ENCODE measurements at regions not wholly inside any gene's neighbourhood (a gene's known extent, or its start where the extent isn't known, plus 50 kb on each side); places are given as distances from the start of the nearest gene placed in this dataset.

GRCh38 chr11:95585069-95585751 lies 204.4 kb downstream of the FAM76B start:
- H3K23ac ChIP-seq (ENCODE audit: insufficient read length): no peak overlapping the region
- H3K4me2 ChIP-seq (ENCODE audit: insufficient read depth in 1 of 2, low read depth in 2 of 2, low read length in 2 of 2): no peak overlapping the region
- H3K56ac ChIP-seq (replicated peaks; ENCODE audit: insufficient read length, low read depth, low read length): no peak overlapping the region
- FAIRE-seq (no peak), DNase-seq (ENCODE audit: low read depth in 1 of 2, low spot score in 2 of 2) (no peak)
- TF ChIP-seq BACH1 (IDR thresholded peaks at IDR 0.05; ENCODE audit: low read length): no peak
- no peak for TF ChIP-seq TEAD4 (IDR thresholded peaks at IDR 0.05; ENCODE audit: low read depth, low read length)
- no peak for TF ChIP-seq SAP30 (IDR thresholded peaks at IDR 0.05; ENCODE audit: insufficient read depth, insufficient replicate concordance, low read length)
- H2BK5ac ChIP-seq (ENCODE audit: low read depth, low read length): no peak overlapping the region
- H3K36me3 ChIP-seq (ENCODE audit: control insufficient read depth in 2 of 4, insufficient read depth in 4 of 4, low read length in 3 of 4): no peaks in the 10 kb centered on the region
- H3K79me1 ChIP-seq (ENCODE audit: low read depth, low read length): no peaks in the 10 kb centered on the region
- no peak overlapping the region for H3K4ac ChIP-seq (replicated peaks; ENCODE audit: insufficient read length, low read depth, low read length)
- ChIA-PET POLR2A (ENCODE audit: partially characterized antibody) (no interaction called here), CTCF (ENCODE audit: partially characterized antibody) (interaction anchor here (1.2 to 1.3 kb wide), 2 partner anchors 11 to 433 kb away, joined by 3 to 4 read pairs; no protein-coding TSS in a partner anchor)
- H4K5ac ChIP-seq (ENCODE audit: insufficient read length, low read depth, low read length): no peak overlapping the region
- H3K9me3 ChIP-seq (ENCODE audit: insufficient read depth in 2 of 2, low read depth in 1 of 2, low read length in 1 of 2): no peaks in the 10 kb centered on the region
- H3K27me3 ChIP-seq (replicated peaks in 1 of 4; ENCODE audit: control insufficient read depth in 3 of 4, extremely low read depth in 1 of 4, insufficient read depth in 3 of 4, low read length in 3 of 4): no peaks in the 10 kb centered on the region
- no peak overlapping the region for H4K8ac ChIP-seq (ENCODE audit: extremely low read depth, insufficient read depth, low read length)
- no peak overlapping the region for H2BK12ac ChIP-seq (ENCODE audit: low read depth, low read length)
- H2BK20ac ChIP-seq (ENCODE audit: low read length): no peak overlapping the region
- H3K27ac ChIP-seq (ENCODE audit: low read depth, low read length): no peak overlapping the region
- H2BK120ac ChIP-seq (replicated peaks; ENCODE audit: low read depth, low read length): no peak overlapping the region
- no peaks in the 10 kb centered on the region for H3K4me1 ChIP-seq (replicated peaks in 1 of 4; ENCODE audit: control insufficient read depth in 3 of 4, insufficient read depth in 4 of 4, low read length in 3 of 4)
- H4K20me1 ChIP-seq (replicated peaks in 1 of 2; ENCODE audit: control insufficient read depth in 1 of 2, insufficient read depth in 2 of 2, low read length in 2 of 2): no peaks in the 10 kb centered on the region
- H3K23me2 ChIP-seq (ENCODE audit: low read depth, low read length): no peaks in the 10 kb centered on the region
- H3K79me2 ChIP-seq (ENCODE audit: control insufficient read depth in 1 of 2, insufficient read depth in 2 of 2, low read length in 2 of 2): no peaks in the 10 kb centered on the region
- no peak overlapping the region for H3K18ac ChIP-seq (ENCODE audit: extremely low read depth, low read length)
- no peak overlapping the region for H4K91ac ChIP-seq (replicated peaks; ENCODE audit: insufficient read length, low read length)
- no peak overlapping the region for H3K9ac ChIP-seq (replicated peaks in 1 of 4; ENCODE audit: extremely low read depth in 1 of 4, low read depth in 3 of 4, low read length in 3 of 4)
- H3K14ac ChIP-seq (ENCODE audit: insufficient read length): no peak overlapping the region
- H2BK15ac ChIP-seq (ENCODE audit: low read length): no peak overlapping the region
- no peak overlapping the region for H2AK5ac ChIP-seq (ENCODE audit: low read depth, low read length)
- WGBS, 2 experiments (ENCODE audit: extremely low coverage in 1 of 2, insufficient coverage in 1 of 2, insufficient read length in 1 of 2, insufficient replicate concordance in 2 of 2, low coverage in 1 of 2, low lambda C conversion rate in 2 of 2, missing lambda C conversion rate in 1 of 2): 87% methylated on average over 3 of the region's 3 CpGs; no CpG with 5 or more reads in 1 of the 2 experiments
- no peak overlapping the region for H2AFZ ChIP-seq (ENCODE audit: low read length)
- H3K4me3 ChIP-seq (ENCODE audit: extremely low read depth in 1 of 4, insufficient read depth in 2 of 4, low read depth in 3 of 4, low read length in 4 of 4): no peak overlapping the region
